ENCODE measurements at regions not wholly inside any gene's neighbourhood (a gene's known extent, or its start where the extent isn't known, plus 50 kb on each side); places are given as distances from the start of the nearest gene placed in this dataset.

- H3K27me3 Mint-ChIP-seq (ENCODE audit: insufficient read depth, unreplicated experiment): no peaks in the 10 kb centered on the region
- BruUV-seq (replicated peaks): no TSS peak
- Histone ChIP-seq H3K9me3 (no peaks in the 10 kb centered on the region), H3K4me3 (ENCODE audit: low read depth, low read length) (no peak overlapping the region), H3K27me3 (replicated peaks; ENCODE audit: control insufficient read depth, insufficient read depth, low read length) (no peaks in the 10 kb centered on the region), H3K36me3 (ENCODE audit: control insufficient read depth, insufficient read depth, low read length) (no peaks in the 10 kb centered on the region), H3K4me1 (no peaks in the 10 kb centered on the region)
- no peak overlapping the region for H3K4me3 Mint-ChIP-seq (ENCODE audit: unreplicated experiment)
- peaks cover 36% of the 10 kb centered on the region for H3K9me3 Mint-ChIP-seq (ENCODE audit: unreplicated experiment)
- no peak for TF ChIP-seq CTCF (IDR thresholded peaks at IDR 0.05; ENCODE audit: insufficient read depth in 1 of 2, low read depth in 1 of 2, low read length in 1 of 2, severe bottlenecking in 1 of 2, unreplicated experiment in 1 of 2)
- no peaks in the 10 kb centered on the region for H3K36me3 Mint-ChIP-seq (ENCODE audit: insufficient read depth, unreplicated experiment)
- DNase-seq: no peak
- intact Hi-C loops (cut with micrococcal nuclease; ENCODE audit: unreplicated experiment): no loop called here
- CTCF ChIA-PET: no interaction called here
- H3K4me1 Mint-ChIP-seq (ENCODE audit: low read depth, unreplicated experiment): no peaks in the 10 kb centered on the region
- H3K27ac Mint-ChIP-seq (ENCODE audit: unreplicated experiment): no peak overlapping the region
- POLR2A ChIA-PET: no interaction called here
Observed at GRCh38 chr17:22300731-22301352, 608.5 kb downstream of the KCNJ18 start.

- intact Hi-C loops (cut with micrococcal nuclease; ENCODE audit: unreplicated experiment): no loop called here
- H3K4me3 Mint-ChIP-seq (ENCODE audit: unreplicated experiment): no peak overlapping the region
- no peaks in the 10 kb centered on the region for H3K4me1 Mint-ChIP-seq (ENCODE audit: low read depth, unreplicated experiment)
- no peaks in the 10 kb centered on the region for H3K9me3 ChIP-seq
- CTCF ChIA-PET: no interaction called here
- no peak for TF ChIP-seq CTCF (IDR thresholded peaks at IDR 0.05; ENCODE audit: insufficient read depth in 1 of 2, low read depth in 1 of 2, low read length in 1 of 2, severe bottlenecking in 1 of 2, unreplicated experiment in 1 of 2)
- no peaks in the 10 kb centered on the region for H3K27me3 ChIP-seq (replicated peaks; ENCODE audit: control insufficient read depth, insufficient read depth, low read length)
- peaks cover 33% of the 10 kb centered on the region for H3K9me3 Mint-ChIP-seq (ENCODE audit: unreplicated experiment)
- no peaks in the 10 kb centered on the region for H3K27me3 Mint-ChIP-seq (ENCODE audit: insufficient read depth, unreplicated experiment)
- H3K4me1 ChIP-seq: no peaks in the 10 kb centered on the region
- DNase-seq: no peak
- no peak overlapping the region for H3K27ac Mint-ChIP-seq (ENCODE audit: unreplicated experiment)
- no peak overlapping the region for H3K4me3 ChIP-seq (ENCODE audit: low read depth, low read length)
- POLR2A ChIA-PET: no interaction called here
- no peaks in the 10 kb centered on the region for H3K36me3 ChIP-seq (ENCODE audit: control insufficient read depth, insufficient read depth, low read length)
- H3K36me3 Mint-ChIP-seq (ENCODE audit: insufficient read depth, unreplicated experiment): no peaks in the 10 kb centered on the region
- no TSS peak for BruUV-seq (replicated peaks)
Observed at GRCh38 chr17:22301353-22301745, 609.0 kb downstream of the KCNJ18 start.

- no peak for DNase-seq
- no peaks in the 10 kb centered on the region for H3K36me3 Mint-ChIP-seq (ENCODE audit: insufficient read depth, unreplicated experiment)
- CTCF ChIA-PET: no interaction called here
- H3K27me3 Mint-ChIP-seq (ENCODE audit: insufficient read depth, unreplicated experiment): peaks cover 3% of the 10 kb centered on the region
- no peak overlapping the region for H3K4me3 Mint-ChIP-seq (ENCODE audit: unreplicated experiment)
- no peaks in the 10 kb centered on the region for H3K4me1 ChIP-seq
- no peak overlapping the region for H3K4me3 ChIP-seq (ENCODE audit: low read depth, low read length)
- POLR2A ChIA-PET: no interaction called here
- no peaks in the 10 kb centered on the region for H3K36me3 ChIP-seq (ENCODE audit: control insufficient read depth, insufficient read depth, low read length)
- H3K4me1 Mint-ChIP-seq (ENCODE audit: low read depth, unreplicated experiment): no peaks in the 10 kb centered on the region
- intact Hi-C loops (cut with micrococcal nuclease; ENCODE audit: unreplicated experiment): no loop called here
- H3K9me3 ChIP-seq: no peaks in the 10 kb centered on the region
- H3K27me3 ChIP-seq (replicated peaks; ENCODE audit: control insufficient read depth, insufficient read depth, low read length): no peaks in the 10 kb centered on the region
- H3K9me3 Mint-ChIP-seq (ENCODE audit: unreplicated experiment): peaks cover 42% of the 10 kb centered on the region
- no peak overlapping the region for H3K27ac Mint-ChIP-seq (ENCODE audit: unreplicated experiment)
- no TSS peak for BruUV-seq (replicated peaks)
- no peak for TF ChIP-seq CTCF (IDR thresholded peaks at IDR 0.05; ENCODE audit: insufficient read depth in 1 of 2, low read depth in 1 of 2, low read length in 1 of 2, severe bottlenecking in 1 of 2, unreplicated experiment in 1 of 2)
Observed at GRCh38 chr17:22303096-22303495, 610.8 kb downstream of the KCNJ18 start.
